Activated CD8-positive, alpha-beta memory T cell treated with anti-CD3 and anti-CD28 coated beads for 4 hours (primary cell): ENCODE measurements at regions not wholly inside any gene's neighbourhood (a gene's known extent, or its start where the extent isn't known, plus 50 kb on each side); places are given as distances from the start of the nearest gene placed in this dataset.

Experiments used
- DNase-seq, 2 donors: peaks; one replicate each; pipeline ENCODE4 v3.0.0-alpha.2; 2020; ENCODE audit warnings: low read depth in 2 of 2

GRCh38 chr6:1551249-1551648 is 58.5 kb upstream of the FOXC1 start:
- DNase-seq, result no peak

- DNase-seq, result no peak
Measured at GRCh38 chr6:1552296-1552761, 57.4 kb upstream of the FOXC1 start.

GRCh38 chr6:1553562-1554083 is 56.1 kb upstream of the FOXC1 start:
- DNase-seq, result no peak

GRCh38 chr6:1554141-1554475 is 55.6 kb upstream of the FOXC1 start:
- no peak for DNase-seq

- peak; percentile 13 to 56 for DNase-seq
Measured at GRCh38 chr6:1554476-1555310, 55.0 kb upstream of the FOXC1 start.

- no peak for DNase-seq
Measured at GRCh38 chr6:1558388-1558787, 51.3 kb upstream of the FOXC1 start.
